SH-SY5Y (cell line): ENCODE measurements at regions not wholly inside any gene's neighbourhood (a gene's known extent, or its start where the extent isn't known, plus 50 kb on each side); places are given as distances from the start of the nearest gene placed in this dataset.
A peak's percentile ranks its signal among the peaks of the same experiment; 100 is the strongest.

Source experiments
- GATA2 ChIP-seq: IDR thresholded peaks from 2 replicates; pipeline ENCODE4 v1.6.1; 2011; ENCODE audit warnings: mild to moderate bottlenecking, low read depth, low read length
- GATA3 ChIP-seq: IDR thresholded peaks from 2 replicates; pipeline ENCODE4 v1.6.1; 2011; ENCODE audit warnings: low read depth, mild to moderate bottlenecking, low read length, moderate library complexity

DNA sequence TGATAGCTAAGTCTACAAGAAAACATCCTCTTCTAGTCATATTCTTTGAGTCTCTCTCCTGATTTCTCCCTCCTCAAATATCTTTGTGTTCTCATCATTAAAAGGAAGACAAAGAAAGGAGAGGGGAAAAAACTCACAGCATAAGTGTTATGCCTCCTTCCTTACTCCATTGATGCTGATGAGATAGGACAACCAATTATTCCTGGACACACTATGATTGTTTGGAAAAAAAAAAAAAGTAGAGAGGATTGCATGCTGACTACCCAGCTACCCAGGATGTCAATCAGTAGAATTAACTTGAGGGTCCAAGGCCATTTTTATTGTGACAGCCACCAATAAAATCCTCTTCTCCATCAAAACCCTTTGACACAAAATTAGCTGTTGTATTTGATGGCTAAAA lies 299.1 kb upstream of the CDH8 start:
- no peak for TF ChIP-seq GATA3
- TF ChIP-seq GATA2 = no peak

- TF ChIP-seq GATA3 (no peak), GATA2 (no peak)
Observed at GRCh38 chr16:62321606-62322005, 285.4 kb upstream of the CDH8 start.

DNA sequence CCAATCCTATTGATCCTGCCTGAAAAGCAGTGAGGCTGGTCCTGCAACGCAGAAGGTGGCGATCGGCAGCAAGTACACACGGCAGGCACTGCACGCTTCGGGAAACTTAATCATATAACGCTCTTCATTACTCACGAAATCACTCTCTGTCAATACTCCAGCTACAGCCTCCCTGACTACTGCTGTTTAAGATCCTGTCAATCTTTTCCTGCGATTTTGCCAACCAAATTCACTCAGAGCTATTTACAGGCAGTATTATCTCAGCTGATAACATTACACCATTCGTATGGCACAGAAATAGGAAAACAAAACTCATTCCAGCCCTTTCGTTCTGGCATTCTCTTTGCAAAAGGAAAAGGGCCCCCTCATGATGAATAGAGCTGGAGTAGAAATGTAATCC lies 262.4 kb upstream of the CDH8 start:
- TF ChIP-seq GATA3 (no peak), GATA2 (peak; percentile 43; the same call in 1 of the 2 replicates)

DNA sequence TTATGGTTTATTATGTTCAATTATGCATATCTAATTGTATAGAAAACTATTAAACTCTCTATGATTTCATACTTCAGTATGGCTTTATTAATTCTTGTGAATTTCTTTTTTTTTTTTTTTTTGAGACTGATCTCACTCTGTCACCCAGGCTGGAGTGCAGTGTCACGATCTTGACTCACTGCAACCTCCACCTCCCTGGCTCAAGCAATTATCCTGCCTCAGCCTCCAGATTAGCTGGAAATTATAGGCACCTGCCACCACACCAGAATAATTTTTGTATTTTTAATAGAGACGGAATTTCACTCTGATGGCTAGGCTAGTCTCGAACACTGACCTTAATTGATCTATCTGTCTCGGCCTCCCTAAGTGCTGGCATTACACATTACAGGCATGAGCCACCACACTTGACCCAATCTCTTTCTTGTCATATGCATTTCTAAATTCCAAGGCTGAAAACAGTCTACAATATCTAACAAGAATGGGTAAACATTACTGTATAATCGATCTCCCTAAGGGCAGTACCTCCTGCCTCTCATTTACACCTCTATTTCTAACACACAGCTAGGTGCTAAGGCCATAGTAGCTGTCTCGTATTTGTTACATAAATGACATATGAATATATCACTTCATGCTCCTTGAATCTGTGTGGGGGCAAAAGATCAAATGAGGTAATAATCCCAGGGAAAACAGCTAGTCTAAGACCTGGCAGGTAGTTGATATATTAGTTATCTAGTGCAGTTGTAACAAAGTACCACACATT lies 258.2 kb upstream of the CDH8 start:
- TF ChIP-seq GATA3 (no peak), GATA2 (no peak)

DNA sequence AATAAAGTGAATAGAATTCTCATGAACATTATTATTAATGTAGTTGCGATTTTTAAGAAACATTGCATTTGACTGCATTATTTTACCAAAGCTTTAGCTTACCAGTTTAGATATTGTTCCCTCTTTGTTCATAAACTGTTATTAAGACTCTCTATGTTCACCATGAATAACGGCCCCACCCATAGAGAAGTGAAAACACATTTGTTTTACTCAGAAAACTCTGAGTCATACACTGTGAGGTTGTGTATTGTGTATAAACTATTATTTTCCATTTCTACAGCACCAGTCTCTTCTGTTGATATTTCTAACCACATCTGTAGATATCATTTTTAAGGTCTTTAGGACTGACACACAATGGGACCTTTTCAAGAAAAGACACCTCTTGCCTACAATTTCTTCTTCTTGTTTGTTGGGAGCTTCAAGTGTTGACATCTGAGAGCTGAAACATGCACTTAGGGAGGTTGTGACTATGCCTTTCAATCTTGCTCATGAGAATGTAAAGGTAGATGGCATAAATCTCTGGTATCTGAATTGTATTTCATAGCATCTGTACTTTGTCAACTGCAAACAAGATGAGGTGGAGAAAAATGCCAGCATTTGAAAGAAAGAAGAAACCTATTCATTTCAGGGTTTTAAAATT lies 252.9 kb upstream of the CDH8 start:
- TF ChIP-seq GATA2 (no peak), GATA3 (no peak)

DNA sequence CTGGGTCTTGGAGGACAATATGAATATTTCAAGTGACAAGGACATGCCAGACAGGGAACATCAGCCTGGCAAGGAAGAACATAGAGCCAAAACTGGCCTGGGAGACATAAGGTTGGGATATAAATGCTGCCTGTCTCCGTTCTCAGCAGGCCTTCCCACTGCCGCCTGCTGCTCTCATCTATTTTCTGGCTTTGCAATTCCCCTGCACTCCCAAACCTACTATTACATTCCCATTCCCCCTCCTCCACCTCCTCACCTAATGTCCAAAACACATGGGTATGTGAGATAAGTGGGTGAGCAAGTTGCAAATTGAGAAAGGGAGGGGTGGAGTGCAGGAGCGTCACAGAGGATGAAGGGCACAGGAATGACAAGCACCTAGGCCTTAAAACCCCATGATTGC lies 244.3 kb upstream of the CDH8 start:
- no peak for TF ChIP-seq GATA2
- no peak for TF ChIP-seq GATA3

- TF ChIP-seq GATA3 (no peak), GATA2 (no peak)
Observed at GRCh38 chr16:62277942-62278341, 241.7 kb upstream of the CDH8 start.

DNA sequence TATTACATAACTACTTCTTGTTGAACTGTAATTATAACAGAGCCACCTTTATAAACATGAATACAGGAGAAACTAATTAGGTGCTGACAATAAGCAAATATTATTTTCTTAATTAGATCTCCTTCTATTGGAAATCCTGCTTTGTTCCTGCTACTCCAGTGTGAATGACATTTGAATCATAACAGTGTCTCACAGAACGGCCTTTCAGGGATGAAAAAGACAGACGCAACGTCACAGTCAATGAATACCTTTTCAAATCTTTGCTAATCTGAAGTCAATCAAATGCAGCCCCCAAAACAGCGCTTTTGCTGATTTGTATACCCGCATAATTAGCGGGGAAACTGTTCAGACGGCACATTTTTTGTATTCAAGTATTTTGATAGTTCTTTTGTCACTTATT lies 240.4 kb upstream of the CDH8 start:
- TF ChIP-seq GATA2 = no peak
- no peak for TF ChIP-seq GATA3

DNA sequence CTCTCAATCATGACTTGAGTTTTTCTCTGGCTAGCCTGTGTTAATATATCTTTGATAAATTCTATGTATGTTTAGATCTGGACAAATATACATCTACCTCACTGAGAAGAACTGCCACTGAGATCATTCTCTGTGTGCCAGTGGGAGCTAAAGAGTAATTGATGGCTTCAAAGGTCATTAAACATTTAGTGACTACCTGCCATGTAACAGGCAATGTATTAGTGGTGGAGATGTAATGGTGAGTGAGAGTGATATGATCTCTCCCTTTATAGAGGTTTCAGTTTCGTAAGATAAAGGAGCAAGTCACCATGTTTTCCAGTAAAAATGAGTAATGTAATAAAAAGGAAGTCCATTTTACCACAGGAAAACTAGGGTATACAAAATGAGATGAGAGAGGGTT lies 235.8 kb upstream of the CDH8 start:
- TF ChIP-seq GATA3 = no peak

- no peak for TF ChIP-seq GATA2
- TF ChIP-seq GATA3 = no peak
Observed at GRCh38 chr16:62261760-62262159, 225.5 kb upstream of the CDH8 start.

- TF ChIP-seq GATA2 = no peak
Observed at GRCh38 chr16:62256406-62256805, 220.2 kb upstream of the CDH8 start.

- TF ChIP-seq GATA2 (peak; percentile 32; the same call in 1 of the 2 replicates), GATA3 (0 out of 2 replicates have a peak, but pooled peaks have one; percentile 46)
Observed at GRCh38 chr16:62254847-62255246, 218.6 kb upstream of the CDH8 start.

DNA sequence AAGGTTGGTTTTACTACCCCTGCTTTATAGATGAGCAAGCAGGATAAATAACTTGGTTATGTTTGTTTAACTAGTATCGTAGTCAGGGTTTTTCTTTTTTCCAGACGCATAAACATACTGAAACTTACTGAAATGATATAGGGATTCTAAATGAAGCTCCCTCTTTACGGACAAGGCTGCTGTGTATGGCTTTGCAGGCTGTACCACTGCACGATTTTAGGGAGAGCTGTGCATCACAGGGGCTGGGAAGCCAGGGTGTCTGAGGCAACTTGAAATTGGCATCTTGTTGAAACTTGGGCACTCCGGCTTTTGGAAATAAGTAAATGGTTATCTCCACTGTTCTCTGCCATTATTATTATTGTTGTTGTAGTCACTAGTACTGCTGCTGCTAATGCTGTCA lies 218.1 kb upstream of the CDH8 start:
- TF ChIP-seq GATA3 = no peak

GRCh38 chr16:62253966-62254365 lies 217.7 kb upstream of the CDH8 start:
- no peak for TF ChIP-seq GATA3
- no peak for TF ChIP-seq GATA2

DNA sequence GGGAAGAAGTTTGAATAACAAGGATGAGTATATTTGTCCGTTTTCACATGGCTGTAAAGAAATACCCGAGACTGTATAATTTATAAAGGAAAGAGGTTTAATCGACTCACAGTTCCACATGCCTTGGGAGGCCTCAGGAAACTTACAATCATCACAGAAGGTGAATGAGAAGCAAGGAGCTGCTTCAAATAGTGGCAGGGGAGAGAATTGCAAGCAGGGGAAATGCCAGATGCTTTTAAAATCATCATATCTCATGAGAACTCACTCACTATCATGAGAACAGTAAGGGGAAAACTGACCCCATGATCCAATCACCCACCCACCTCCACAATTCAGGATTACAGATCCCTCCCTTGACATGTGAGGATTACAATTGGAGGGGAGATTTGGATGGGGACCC lies 212.8 kb upstream of the CDH8 start:
- TF ChIP-seq GATA3 (no peak), GATA2 (no peak)
